ENCODE measurements at regions not wholly inside any gene's neighbourhood (a gene's known extent, or its start where the extent isn't known, plus 50 kb on each side); places are given as distances from the start of the nearest gene placed in this dataset.
"Not testable (repeated sequence)": the region's sequence is repeated elsewhere in the genome, so short reads cannot be mapped to it uniquely, and the experiment has no call there.

- DNase-seq: no peak
- Mint-ChIP-seq H3K9me3 (peaks cover 7% of the 10 kb centered on the region), H3K36me3 (ENCODE audit: low read depth) (no peaks in the 10 kb centered on the region), H3K27me3 (ENCODE audit: low read depth) (no peaks in the 10 kb centered on the region), H3K4me1 (ENCODE audit: low read depth) (no peaks in the 10 kb centered on the region), H3K27ac (no peak overlapping the region), H3K4me3 (no peak overlapping the region)
- CTCF ChIA-PET: interaction anchor here (0.5 kb wide), 1 partner anchor 78 kb away, joined by 4 read pairs; no protein-coding TSS in a partner anchor
- intact Hi-C loops (cut with micrococcal nuclease): no loop called here
These were observed 1120.0 kb upstream of the CDH10 start for GRCh38 chr5:25764733-25765132.

GRCh38 chr5:25763781-25764180 lies 1119.0 kb upstream of the CDH10 start:
- Mint-ChIP-seq H3K27me3 (ENCODE audit: low read depth) (no peaks in the 10 kb centered on the region), H3K4me3 (no peak overlapping the region), H3K36me3 (ENCODE audit: low read depth) (no peaks in the 10 kb centered on the region), H3K4me1 (ENCODE audit: low read depth) (no peaks in the 10 kb centered on the region), H3K27ac (no peak overlapping the region), H3K9me3 (peaks cover 1% of the 10 kb centered on the region)
- no peak for DNase-seq
- intact Hi-C loops (cut with micrococcal nuclease): no loop called here
- CTCF ChIA-PET: no interaction called here

DNA sequence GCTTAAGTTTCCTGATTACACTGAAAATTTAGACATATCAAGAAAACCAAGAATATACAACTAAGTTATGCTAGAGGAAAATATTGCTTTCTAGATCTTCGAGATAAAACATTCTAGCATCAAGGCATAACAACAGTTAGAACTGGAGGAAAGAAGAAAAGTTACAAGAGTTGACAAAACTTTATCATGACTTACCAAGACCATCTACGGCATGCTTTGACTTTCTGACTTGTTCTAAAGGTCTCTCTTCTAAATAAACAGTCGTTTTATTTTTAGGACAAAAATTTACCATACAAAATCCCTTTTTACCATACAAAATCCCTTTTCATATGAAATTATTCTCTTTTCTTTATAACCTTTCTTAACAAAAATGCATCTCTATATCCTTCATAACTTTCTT lies 1110.1 kb upstream of the CDH10 start:
- intact Hi-C loops (cut with micrococcal nuclease): no loop called here
- no peak overlapping the region for H3K27ac Mint-ChIP-seq
- DNase-seq: no peak
- peaks cover 32% of the 10 kb centered on the region for H3K9me3 Mint-ChIP-seq
- H3K27me3 Mint-ChIP-seq (ENCODE audit: low read depth): no peaks in the 10 kb centered on the region
- no peaks in the 10 kb centered on the region for H3K4me1 Mint-ChIP-seq (ENCODE audit: low read depth)
- CTCF ChIA-PET: no interaction called here
- no peak overlapping the region for H3K4me3 Mint-ChIP-seq
- H3K36me3 Mint-ChIP-seq (ENCODE audit: low read depth): no peaks in the 10 kb centered on the region

GRCh38 chr5:25744908-25745307 lies 1100.1 kb upstream of the CDH10 start:
- no peaks in the 10 kb centered on the region for H3K36me3 Mint-ChIP-seq (ENCODE audit: low read depth)
- intact Hi-C loops (cut with micrococcal nuclease): no loop called here
- H3K4me1 Mint-ChIP-seq (ENCODE audit: low read depth): no peaks in the 10 kb centered on the region
- H3K27me3 Mint-ChIP-seq (ENCODE audit: low read depth): no peaks in the 10 kb centered on the region
- H3K27ac Mint-ChIP-seq: no peak overlapping the region
- peaks cover 8% of the 10 kb centered on the region for H3K9me3 Mint-ChIP-seq
- no peak overlapping the region for H3K4me3 Mint-ChIP-seq
- no peak for DNase-seq
- CTCF ChIA-PET: no interaction called here

DNA sequence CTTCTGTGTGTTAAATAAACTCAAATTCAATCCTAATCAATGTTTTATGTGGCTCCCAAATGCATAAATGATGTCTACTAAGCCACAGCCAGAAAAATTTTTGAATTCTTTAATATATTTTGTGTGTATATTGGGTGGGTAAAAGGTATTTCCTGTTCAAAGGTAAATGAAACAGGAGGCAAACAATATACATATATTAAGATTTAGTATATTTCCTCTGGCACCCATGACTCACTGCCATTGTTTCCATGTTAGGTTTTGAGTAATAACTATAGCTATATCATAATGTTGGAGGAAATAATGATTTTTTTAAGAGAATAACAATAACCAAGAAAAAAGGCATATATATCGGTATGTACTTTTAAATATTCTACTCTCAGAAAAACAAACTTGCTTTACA lies 1071.9 kb upstream of the CDH10 start:
- DNase-seq: no peak
- intact Hi-C loops (cut with micrococcal nuclease): no loop called here
- Mint-ChIP-seq H3K36me3 (ENCODE audit: low read depth) (no peaks in the 10 kb centered on the region), H3K27me3 (ENCODE audit: low read depth) (no peaks in the 10 kb centered on the region), H3K27ac (no peak overlapping the region), H3K4me3 (no peak overlapping the region), H3K9me3 (peaks cover 3% of the 10 kb centered on the region), H3K4me1 (ENCODE audit: low read depth) (no peaks in the 10 kb centered on the region)
- CTCF ChIA-PET: no interaction called here

DNA sequence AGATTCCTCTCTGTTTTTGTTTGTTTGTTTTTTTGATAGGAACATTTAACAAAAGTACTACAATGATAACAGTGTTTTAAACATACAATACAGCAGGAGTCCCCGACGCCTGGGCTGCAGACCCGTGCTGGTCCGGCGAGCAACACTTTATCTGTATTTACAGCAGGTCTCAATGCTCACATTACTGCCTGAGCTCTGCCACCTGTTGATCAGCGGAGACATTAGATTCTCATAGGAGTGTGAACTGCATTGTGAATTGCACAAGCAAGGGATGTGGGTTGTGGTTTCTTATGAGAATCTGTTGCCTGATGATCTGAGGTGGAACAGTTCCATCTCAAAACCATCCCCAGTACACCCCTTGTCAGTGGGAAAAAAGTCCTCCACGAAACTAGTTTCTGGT lies 1068.5 kb upstream of the CDH10 start:
- peaks cover 2% of the 10 kb centered on the region for H3K9me3 Mint-ChIP-seq
- H3K27ac Mint-ChIP-seq: no peak overlapping the region
- H3K4me1 Mint-ChIP-seq (ENCODE audit: low read depth): no peaks in the 10 kb centered on the region
- H3K36me3 Mint-ChIP-seq (ENCODE audit: low read depth): no peaks in the 10 kb centered on the region
- no peaks in the 10 kb centered on the region for H3K27me3 Mint-ChIP-seq (ENCODE audit: low read depth)
- intact Hi-C loops (cut with micrococcal nuclease): no loop called here
- DNase-seq: no peak
- no peak overlapping the region for H3K4me3 Mint-ChIP-seq
- CTCF ChIA-PET: no interaction called here

- no peak for DNase-seq
- no peaks in the 10 kb centered on the region for H3K27me3 Mint-ChIP-seq (ENCODE audit: low read depth)
- H3K9me3 Mint-ChIP-seq: peaks cover 3% of the 10 kb centered on the region
- H3K36me3 Mint-ChIP-seq (ENCODE audit: low read depth): no peaks in the 10 kb centered on the region
- H3K27ac Mint-ChIP-seq: no peak overlapping the region
- CTCF ChIA-PET: no interaction called here
- no peaks in the 10 kb centered on the region for H3K4me1 Mint-ChIP-seq (ENCODE audit: low read depth)
- intact Hi-C loops (cut with micrococcal nuclease): no loop called here
- H3K4me3 Mint-ChIP-seq: no peak overlapping the region
These were observed 1062.3 kb upstream of the CDH10 start for GRCh38 chr5:25707093-25707492.

DNA sequence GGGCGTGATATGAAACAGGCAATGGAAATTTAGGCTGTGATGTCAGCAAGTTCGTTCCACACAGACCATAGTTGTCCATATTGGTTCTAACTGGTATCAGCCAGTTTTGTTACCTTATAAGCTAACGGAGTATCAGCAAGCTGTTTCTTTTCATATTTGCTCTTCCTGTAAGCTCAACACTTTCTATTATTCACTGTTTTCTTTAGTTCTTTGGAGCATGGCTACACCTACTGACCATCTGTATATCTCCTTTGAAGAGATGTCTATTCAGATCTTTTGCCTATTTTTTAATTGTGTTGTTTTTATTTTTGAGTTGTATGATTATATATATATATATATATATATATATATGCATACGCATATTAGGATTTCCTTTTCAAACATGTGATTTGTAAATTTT lies 1057.2 kb upstream of the CDH10 start:
- no peaks in the 10 kb centered on the region for H3K4me1 Mint-ChIP-seq (ENCODE audit: low read depth)
- H3K9me3 Mint-ChIP-seq: peaks cover 8% of the 10 kb centered on the region
- CTCF ChIA-PET: no interaction called here
- DNase-seq: no peak
- H3K36me3 Mint-ChIP-seq (ENCODE audit: low read depth): no peaks in the 10 kb centered on the region
- intact Hi-C loops (cut with micrococcal nuclease): no loop called here
- H3K4me3 Mint-ChIP-seq: no peak overlapping the region
- H3K27me3 Mint-ChIP-seq (ENCODE audit: low read depth): no peaks in the 10 kb centered on the region
- H3K27ac Mint-ChIP-seq: no peak overlapping the region

DNA sequence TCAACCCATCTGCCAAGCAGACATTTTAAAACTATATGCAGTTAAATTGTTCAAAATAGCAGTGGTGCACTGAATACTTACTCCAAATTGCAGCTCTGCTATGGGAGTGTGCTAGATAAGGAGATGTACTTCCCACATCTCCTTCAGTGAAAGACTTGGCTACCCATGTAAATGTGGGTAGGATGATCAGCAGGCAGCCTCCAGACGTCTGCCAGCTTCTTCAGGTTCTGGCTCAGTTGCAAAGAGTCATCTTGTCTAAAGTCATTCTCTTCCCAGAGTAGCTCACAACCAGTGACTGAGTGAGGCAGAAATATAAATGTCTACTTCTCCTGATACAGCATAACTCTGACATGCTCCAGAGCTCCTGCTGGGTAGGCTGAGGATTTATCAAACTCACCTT lies 1050.0 kb upstream of the CDH10 start:
- no peaks in the 10 kb centered on the region for H3K27me3 Mint-ChIP-seq (ENCODE audit: low read depth)
- no peak for DNase-seq
- intact Hi-C loops (cut with micrococcal nuclease): no loop called here
- CTCF ChIA-PET: no interaction called here
- H3K4me1 Mint-ChIP-seq (ENCODE audit: low read depth): no peaks in the 10 kb centered on the region
- no peak overlapping the region for H3K4me3 Mint-ChIP-seq
- H3K9me3 Mint-ChIP-seq: peaks cover 2% of the 10 kb centered on the region
- no peaks in the 10 kb centered on the region for H3K36me3 Mint-ChIP-seq (ENCODE audit: low read depth)
- no peak overlapping the region for H3K27ac Mint-ChIP-seq

DNA sequence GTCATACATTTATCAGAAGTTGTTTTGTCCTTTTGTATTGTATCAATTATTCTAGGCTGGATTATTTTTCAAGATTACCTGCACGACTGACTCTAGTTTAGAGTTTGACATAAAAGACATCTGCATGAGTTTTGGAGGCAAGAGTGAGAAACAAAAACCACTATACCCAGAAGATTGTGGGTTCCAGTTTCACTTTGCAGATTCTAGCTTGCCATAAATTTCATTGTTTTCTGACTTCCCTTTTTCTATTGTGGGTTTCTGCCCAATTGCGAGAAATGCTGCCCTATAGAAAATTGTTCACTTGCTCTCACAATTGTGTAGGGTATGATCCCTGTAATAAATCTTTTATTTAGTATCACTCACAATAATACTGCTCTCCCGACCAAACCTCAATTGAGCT lies 1043.4 kb upstream of the CDH10 start:
- Mint-ChIP-seq H3K9me3 (peaks cover 5% of the 10 kb centered on the region), H3K4me1 (ENCODE audit: low read depth) (no peaks in the 10 kb centered on the region), H3K27ac (no peak overlapping the region), H3K36me3 (ENCODE audit: low read depth) (no peaks in the 10 kb centered on the region), H3K27me3 (ENCODE audit: low read depth) (no peaks in the 10 kb centered on the region), H3K4me3 (no peak overlapping the region)
- intact Hi-C loops (cut with micrococcal nuclease): no loop called here
- DNase-seq: no peak
- CTCF ChIA-PET: no interaction called here

DNA sequence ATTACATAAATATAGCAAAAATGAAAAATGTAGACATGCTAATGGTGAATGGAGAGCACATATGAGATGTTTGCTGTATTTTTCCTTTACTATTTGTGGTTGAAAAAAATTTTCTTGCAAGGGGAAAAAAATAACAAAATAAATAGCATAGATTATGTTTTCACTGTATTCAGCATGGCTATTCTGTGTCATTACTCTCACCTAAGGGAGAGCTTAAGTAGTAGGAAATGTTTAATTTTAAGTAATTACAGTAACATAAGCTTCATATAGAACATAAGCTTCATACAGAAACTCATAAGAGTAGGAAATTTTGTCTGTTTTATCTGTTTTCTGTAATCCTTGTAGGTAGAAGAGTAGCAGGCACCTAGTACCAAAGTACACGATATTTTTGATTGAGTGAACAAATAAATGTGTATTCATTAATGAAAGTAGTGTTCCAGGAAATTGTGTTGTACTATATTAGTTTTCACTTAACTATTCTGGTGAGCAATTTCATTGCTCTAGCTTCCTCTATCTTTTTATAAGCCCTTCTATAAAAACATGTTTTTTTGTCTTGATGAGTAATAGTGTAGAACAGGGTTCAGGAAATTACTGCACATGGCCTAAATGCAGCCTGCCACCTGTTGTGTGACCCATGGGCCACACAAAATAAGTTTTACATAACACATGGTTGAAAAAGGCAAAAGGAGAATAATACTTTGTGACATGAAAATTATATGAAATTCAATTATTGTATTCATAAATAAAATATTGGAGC lies 1025.0 kb upstream of the CDH10 start:
- CTCF ChIA-PET: no interaction called here
- no peaks in the 10 kb centered on the region for H3K27me3 Mint-ChIP-seq (ENCODE audit: low read depth)
- no peaks in the 10 kb centered on the region for H3K36me3 Mint-ChIP-seq (ENCODE audit: low read depth)
- H3K4me1 Mint-ChIP-seq (ENCODE audit: low read depth): no peaks in the 10 kb centered on the region
- no peak overlapping the region for H3K4me3 Mint-ChIP-seq
- no peak for DNase-seq
- H3K9me3 Mint-ChIP-seq: peaks cover 4% of the 10 kb centered on the region
- no peak overlapping the region for H3K27ac Mint-ChIP-seq
- intact Hi-C loops (cut with micrococcal nuclease): no loop called here

DNA sequence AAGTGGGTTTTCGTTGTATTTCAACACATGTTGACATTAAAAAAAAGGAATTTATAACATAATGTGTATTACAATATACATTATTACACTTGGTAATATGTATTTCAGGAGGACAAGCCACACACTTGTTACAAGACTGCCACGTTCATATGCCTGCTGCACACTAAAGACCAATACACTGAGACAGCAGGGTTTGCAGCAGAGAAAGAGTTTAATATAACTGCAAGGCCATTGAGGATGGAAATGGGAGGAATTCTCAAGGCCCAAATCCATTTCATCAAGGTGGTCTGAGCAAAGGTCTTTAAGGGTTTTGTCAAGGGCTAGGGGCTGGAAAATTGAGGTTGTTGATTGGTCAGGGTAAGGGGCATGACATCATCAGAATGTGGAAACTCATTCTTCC lies 1017.8 kb upstream of the CDH10 start:
- peaks cover 13% of the 10 kb centered on the region for H3K9me3 Mint-ChIP-seq
- H3K27ac Mint-ChIP-seq: no peak overlapping the region
- H3K4me1 Mint-ChIP-seq (ENCODE audit: low read depth): no peaks in the 10 kb centered on the region
- intact Hi-C loops (cut with micrococcal nuclease): no loop called here
- no peaks in the 10 kb centered on the region for H3K36me3 Mint-ChIP-seq (ENCODE audit: low read depth)
- no peak overlapping the region for H3K4me3 Mint-ChIP-seq
- CTCF ChIA-PET: no interaction called here
- no peak for DNase-seq
- no peaks in the 10 kb centered on the region for H3K27me3 Mint-ChIP-seq (ENCODE audit: low read depth)

- H3K4me1 Mint-ChIP-seq (ENCODE audit: low read depth); H3K27me3 Mint-ChIP-seq (ENCODE audit: low read depth); DNase-seq; H3K4me3 Mint-ChIP-seq; intact Hi-C loops (cut with micrococcal nuclease); H3K27ac Mint-ChIP-seq; CTCF ChIA-PET; H3K36me3 Mint-ChIP-seq (ENCODE audit: low read depth): not testable (repeated sequence)
- H3K9me3 Mint-ChIP-seq: peaks cover 28% of the 10 kb centered on the region
These were observed 1005.5 kb upstream of the CDH10 start for GRCh38 chr5:25650316-25650715.

Measured in activated naive CD4-positive, alpha-beta T cell treated with anti-CD3 and anti-CD28 coated beads for 36 hours (primary cell).